Vagina (tissue), 2 donors: ENCODE measurements at regions not wholly inside any gene's neighbourhood (a gene's known extent, or its start where the extent isn't known, plus 50 kb on each side); places are given as distances from the start of the nearest gene placed in this dataset.

Experiments
- CTCF ChIP-seq, 3 experiments: fragments of 450-650 bp in 2 of 3; fragments of 200-600 bp in 1 of 3; sonication (generic) in 1 of 3; IDR thresholded peaks; one replicate each; pipeline ENCODE4 v1.5.1; 2017 to 2019; ENCODE audit warnings: antibody characterized with exemption in 3 of 3, mild to moderate bottlenecking in 2 of 3, moderate library complexity in 2 of 3
- POLR2A ChIP-seq, 2 donors: fragments of 450-650 bp; IDR thresholded peaks; one replicate each; pipeline ENCODE4 v1.6.1; 2017; ENCODE audit warnings: antibody characterized with exemption in 2 of 2, mild to moderate bottlenecking in 2 of 2, moderate library complexity in 2 of 2
- POLR2AphosphoS5 ChIP-seq, 2 donors: sonication (generic); formaldehyde crosslinking; IDR thresholded peaks; one replicate each; pipeline ENCODE4 v1.9.0; 2017; ENCODE audit warnings: antibody characterized with exemption in 2 of 2, mild to moderate bottlenecking in 2 of 2, low read depth in 1 of 2; ENCODE audit not compliant: insufficient read depth in 1 of 2

DNA sequence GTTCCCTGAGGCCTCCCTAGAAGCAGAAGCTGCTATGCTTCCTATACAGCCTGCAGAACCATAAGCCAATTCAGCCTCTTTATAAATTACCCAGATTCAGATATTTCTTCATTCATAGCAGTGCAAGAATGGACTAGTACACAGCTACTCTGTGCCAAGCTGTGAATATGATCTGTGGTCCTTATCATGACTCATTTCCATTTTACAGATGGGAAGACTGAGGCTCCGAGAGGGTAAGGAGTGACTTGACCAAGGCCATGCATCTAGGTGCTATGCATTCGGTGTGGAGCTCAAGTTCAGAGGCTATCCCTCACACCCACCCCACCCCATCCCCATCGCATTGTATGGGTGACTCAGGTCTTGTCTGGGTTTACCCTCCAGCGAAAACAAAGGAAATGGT, 52.3 kb upstream of the DISP3 start:
- TF ChIP-seq CTCF (IDR thresholded peaks at IDR 0.05) = no peak
- no peak for TF ChIP-seq POLR2AphosphoS5 (IDR thresholded peaks at IDR 0.05; ENCODE audit: insufficient read depth in 1 of 2, low read depth in 1 of 2)
- TF ChIP-seq POLR2A (IDR thresholded peaks at IDR 0.05) = no peak
